ENCODE measurements at regions not wholly inside any gene's neighbourhood (a gene's known extent, or its start where the extent isn't known, plus 50 kb on each side); places are given as distances from the start of the nearest gene placed in this dataset.
"Not testable (repeated sequence)": the region's sequence is repeated elsewhere in the genome, so short reads cannot be mapped to it uniquely, and the experiment has no call there.

DNA sequence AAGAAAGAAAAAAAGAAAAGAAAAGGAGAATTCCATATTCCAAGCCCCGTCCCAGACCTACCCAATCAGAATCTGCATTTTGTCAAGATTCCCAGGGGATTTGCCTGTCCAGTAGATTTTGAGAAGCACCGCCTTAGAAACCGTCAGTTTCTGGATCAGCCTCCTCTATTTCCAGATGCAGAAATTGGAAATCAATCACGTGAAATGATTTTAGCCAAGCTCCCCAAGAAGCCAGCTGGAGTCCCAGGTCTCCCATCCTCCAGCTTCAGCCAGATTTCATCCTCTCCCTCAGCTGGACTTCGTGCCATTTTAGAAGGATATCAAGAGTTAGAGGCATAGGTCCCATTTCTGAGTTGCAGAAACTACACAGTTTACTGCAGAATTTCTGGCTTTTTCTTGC lies 629.3 kb downstream of the MID1IP1 start:
- DNase-seq (ENCODE audit: insufficient read length, low spot score) (no peak), FAIRE-seq (no peak)
- TF ChIP-seq, protein P1, sequence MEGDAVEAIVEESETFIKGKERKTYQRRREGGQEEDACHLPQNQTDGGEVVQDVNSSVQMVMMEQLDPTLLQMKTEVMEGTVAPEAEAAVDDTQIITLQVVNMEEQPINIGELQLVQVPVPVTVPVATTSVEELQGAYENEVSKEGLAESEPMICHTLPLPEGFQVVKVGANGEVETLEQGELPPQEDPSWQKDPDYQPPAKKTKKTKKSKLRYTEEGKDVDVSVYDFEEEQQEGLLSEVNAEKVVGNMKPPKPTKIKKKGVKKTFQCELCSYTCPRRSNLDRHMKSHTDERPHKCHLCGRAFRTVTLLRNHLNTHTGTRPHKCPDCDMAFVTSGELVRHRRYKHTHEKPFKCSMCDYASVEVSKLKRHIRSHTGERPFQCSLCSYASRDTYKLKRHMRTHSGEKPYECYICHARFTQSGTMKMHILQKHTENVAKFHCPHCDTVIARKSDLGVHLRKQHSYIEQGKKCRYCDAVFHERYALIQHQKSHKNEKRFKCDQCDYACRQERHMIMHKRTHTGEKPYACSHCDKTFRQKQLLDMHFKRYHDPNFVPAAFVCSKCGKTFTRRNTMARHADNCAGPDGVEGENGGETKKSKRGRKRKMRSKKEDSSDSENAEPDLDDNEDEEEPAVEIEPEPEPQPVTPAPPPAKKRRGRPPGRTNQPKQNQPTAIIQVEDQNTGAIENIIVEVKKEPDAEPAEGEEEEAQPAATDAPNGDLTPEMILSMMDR (IDR thresholded peaks at IDR 0.05; ENCODE audit: insufficient read depth, missing control alignments): no peak

DNA sequence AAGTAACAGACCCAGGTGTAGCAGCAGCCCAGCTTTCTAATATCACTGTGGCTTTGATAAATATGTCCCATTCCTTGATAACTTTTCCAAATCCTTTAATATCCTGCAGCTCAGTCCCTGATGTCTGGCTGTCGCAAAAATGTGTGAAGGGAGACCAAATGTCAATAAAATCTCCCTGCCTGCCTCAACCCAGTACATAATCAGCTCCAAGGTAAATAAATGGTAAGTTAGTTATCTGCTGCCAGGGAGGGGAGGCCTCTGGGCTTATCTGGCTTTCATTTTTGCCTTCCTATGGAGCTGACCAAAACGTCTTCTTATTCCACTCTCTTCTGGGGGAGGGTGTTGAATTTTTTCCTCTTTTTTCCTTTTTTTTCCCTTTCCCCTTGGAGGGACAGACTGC lies 630.6 kb downstream of the MID1IP1 start:
- FAIRE-seq (no peak), DNase-seq (ENCODE audit: insufficient read length, low spot score) (no peak)
- TF ChIP-seq, protein P1 (IDR thresholded peaks at IDR 0.05; ENCODE audit: insufficient read depth, missing control alignments): no peak

DNA sequence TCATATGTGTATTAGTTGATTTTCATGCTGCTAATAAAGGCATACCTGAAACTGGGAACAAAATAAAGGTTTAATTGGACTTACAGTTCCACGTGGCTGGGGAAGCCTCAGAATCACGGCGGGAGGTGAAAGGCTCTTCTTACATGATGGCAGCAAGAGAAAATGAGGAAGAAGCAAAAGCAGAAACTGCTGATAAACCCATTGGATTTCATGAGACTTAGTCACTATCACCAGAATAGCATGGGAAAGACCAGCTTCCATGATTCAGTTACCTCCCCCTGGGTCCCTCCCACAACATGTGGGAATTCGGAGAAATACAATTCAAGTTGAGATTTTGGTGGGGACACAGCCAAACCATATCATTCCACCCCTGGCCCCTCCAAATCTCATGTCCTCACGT lies 633.4 kb downstream of the MID1IP1 start:
- FAIRE-seq; DNase-seq (ENCODE audit: insufficient read length, low spot score): not testable (repeated sequence)

DNA sequence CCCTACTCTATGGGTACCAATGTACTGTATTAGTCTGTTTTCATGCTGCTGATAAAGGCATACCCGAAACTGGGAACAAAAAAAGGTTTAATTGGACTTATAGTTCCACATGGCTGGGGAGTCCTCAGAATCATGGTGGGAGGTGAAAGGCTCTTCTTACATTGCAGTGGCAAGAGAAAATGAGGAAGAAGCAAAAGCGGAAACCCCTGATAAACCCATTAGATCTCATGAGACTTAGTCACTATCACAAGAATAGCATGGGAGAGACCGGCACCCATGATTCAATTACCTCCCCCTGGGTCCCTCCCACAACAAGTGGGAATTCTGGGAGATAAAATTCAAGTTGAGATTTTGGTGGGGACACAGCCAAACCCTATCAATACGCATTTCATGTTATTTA lies 635.3 kb downstream of the MID1IP1 start:
- not testable (repeated sequence) for DNase-seq (ENCODE audit: insufficient read length, low spot score)

DNA sequence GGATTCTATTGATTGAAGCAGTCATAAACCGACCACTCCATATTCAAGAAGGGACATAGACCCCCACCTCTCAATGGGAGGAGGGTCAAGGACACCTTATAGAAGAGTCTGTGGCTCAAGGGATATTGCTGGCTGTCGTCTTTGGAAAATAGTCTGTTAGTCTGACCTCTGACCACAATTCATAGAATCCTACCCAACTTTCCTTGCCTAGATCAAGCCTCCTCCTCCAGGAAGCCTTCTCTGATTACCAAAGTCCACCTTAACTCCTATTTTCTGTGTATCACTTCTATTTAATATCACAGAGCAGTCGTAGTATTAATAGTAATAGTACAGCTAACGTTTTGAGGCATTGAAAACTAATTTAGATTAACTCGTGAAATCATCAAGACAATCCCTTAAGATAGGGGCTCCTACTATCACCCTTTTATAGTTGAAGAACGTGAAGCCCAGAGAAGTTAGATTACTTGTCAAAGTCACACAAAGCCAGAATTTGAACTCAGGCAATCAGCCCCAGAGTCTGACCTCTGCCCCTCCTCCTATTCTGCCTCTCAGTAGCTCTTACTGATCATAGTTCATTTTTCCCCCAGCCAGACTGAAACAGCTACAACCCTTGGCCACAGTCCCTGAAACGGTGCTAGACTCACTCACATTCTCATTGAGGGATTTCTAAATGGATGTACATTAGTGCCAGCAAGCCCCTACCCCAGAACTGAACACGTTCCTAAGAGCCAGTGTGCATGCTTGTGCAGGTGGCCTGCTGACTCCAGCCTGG lies 636.6 kb downstream of the MID1IP1 start:
- no peak for DNase-seq (ENCODE audit: insufficient read length, low spot score)
- no peak for FAIRE-seq
- TF ChIP-seq, protein P1 (IDR thresholded peaks at IDR 0.05; ENCODE audit: insufficient read depth, missing control alignments): no peak

More for the DNA sequence above, 635.3 kb downstream of the MID1IP1 start:
- FAIRE-seq: not testable (repeated sequence)

DNA sequence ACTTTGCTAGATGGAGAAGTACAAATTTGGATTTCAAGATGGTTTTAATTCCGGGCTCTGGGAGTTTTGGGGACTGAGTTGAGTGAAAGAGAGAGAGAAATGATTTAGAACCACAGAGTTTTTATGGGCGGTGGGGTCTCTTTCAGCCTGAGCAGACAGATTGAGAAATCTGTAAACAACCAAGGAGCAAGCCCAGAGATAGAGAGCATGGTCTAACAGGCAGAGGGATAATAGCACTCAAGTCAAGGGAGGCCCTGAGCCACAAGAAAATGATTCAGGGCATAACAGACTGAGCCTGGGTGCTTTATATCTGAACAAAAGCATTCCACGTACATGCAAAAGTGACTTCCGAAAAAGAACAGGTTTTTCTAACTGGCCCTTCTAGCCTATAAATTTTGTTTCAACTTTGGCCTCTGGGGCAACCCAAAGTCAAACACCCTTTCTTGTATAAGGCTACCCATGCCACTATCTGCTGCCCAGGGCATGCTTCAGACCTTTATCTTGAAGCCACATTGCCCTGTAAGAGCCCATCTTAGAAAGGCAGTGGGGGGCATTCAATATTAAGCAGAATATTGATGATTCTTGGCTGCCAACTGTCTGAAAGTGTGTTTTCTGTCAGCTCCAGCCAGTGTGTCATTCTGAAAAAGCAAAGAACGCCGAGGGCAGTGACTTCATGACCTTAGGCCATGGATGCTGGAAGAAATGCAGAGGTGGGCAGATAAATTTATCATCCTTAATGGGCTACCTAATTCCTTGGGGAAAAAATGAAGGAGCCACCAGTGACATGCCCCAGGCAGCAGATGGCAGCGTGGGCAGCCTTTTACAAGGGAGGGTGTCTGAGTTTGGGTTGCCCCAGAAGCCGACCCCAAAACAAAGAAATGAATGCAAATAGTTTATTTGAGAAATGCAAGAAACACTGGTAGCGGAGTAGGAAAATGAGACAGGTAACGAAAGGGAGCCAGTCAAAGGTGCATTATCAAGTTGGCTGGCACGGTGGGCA lies 637.6 kb downstream of the MID1IP1 start:
- FAIRE-seq (no peak), DNase-seq (ENCODE audit: insufficient read length, low spot score) (no peak)
- TF ChIP-seq, protein P1 (IDR thresholded peaks at IDR 0.05; ENCODE audit: insufficient read depth, missing control alignments): peak; percentile 38

DNA sequence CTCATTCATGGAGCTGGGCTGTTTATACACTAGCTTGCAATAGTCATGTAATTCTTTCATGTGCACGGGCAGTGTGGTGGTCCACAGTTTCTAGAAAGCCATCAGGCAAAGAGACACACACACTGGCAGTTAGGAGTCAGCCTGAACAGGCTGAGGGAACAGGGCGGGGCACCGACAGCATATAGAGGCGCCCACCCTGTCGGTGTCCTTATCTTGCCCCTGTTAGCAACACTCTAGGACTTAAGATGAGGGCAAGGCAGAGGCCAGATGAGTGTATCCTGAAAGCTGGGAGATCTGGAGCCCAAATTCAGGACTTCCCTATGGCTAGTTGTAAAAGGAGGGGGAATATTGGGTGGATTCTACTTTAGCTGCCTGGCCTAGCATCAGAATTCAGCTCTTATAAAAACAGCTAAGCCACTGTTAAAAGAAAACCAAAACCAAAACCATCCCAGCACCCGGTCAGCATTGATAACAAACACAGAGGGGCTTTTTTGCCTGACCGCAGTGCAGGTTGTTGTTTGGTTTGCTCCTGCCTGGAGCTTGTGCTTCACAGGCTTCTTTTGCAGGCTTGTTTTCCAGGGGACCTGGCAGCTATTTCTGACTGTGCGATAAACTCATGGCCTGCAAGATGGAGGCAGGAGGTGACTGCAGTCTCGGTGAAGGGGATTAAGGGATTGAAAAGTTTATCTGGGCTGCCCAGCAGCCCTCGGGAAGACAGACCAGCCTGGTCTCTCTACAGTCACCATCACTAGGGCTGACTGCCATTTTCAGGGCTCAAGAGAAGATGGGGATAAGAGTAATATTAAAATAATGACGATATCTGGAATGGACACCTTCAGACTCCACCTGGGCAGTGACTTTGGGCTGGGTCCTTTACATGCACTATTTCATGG lies 638.9 kb downstream of the MID1IP1 start:
- TF ChIP-seq, protein P1 (IDR thresholded peaks at IDR 0.05; ENCODE audit: insufficient read depth, missing control alignments): no peak
- no peak for DNase-seq (ENCODE audit: insufficient read length, low spot score)
- FAIRE-seq: no peak
